ENCODE measurements at regions not wholly inside any gene's neighbourhood (a gene's known extent, or its start where the extent isn't known, plus 50 kb on each side); places are given as distances from the start of the nearest gene placed in this dataset.

GRCh38 chr1:193555662-193556441 lies 369.4 kb upstream of the B3GALT2 start:
- no peak for DNase-seq

GRCh38 chr1:193553564-193553963 lies 367.2 kb upstream of the B3GALT2 start:
- no peak for DNase-seq

DNA sequence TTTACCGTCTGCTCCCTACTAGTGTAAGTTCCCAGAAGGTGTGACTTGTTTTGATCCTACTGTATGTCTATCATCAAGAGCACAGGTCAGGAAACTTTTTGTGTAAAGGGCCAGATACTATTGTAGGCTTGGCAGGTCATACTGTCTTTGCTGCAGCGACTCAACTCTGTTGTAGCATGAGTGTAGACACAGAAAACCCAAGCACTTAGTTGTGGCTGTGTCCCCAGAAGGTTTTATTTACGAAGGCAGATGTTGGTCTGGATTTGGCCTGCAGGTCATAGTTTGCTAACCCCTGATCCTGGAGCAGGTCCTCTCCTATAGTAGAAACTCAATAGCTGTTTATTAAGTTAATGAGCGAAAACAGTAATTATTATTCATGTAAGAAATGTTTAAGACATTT lies 365.9 kb upstream of the B3GALT2 start:
- DNase-seq = no peak

DNA sequence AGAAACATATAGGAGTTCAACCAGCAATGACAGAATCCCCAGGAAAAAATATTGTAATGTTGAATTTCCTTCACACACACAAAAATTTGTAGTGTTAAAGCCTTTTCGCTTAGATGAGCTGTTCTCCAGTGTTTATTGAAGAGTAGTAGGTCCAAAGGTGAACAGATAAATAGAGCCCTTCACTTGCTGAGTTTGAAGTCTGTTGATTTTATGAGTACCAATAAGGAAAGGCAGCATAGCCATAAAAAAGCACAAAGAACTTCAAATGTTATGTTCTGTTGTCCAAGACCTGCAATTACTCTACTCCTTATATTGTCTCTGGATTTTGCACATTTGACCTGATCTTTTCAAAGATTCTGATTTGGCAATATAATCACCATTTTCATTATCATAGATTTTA lies 362.7 kb upstream of the B3GALT2 start:
- DNase-seq = no peak

- DNase-seq = no peak
Observed at GRCh38 chr1:193545171-193545570, 358.8 kb upstream of the B3GALT2 start.

- no peak for DNase-seq
Observed at GRCh38 chr1:193543259-193543658, 356.8 kb upstream of the B3GALT2 start.

- DNase-seq = no peak
Observed at GRCh38 chr1:193542690-193543089, 356.3 kb upstream of the B3GALT2 start.

GRCh38 chr1:193540511-193540910 lies 354.1 kb upstream of the B3GALT2 start:
- DNase-seq = peak; percentile 5

DNA sequence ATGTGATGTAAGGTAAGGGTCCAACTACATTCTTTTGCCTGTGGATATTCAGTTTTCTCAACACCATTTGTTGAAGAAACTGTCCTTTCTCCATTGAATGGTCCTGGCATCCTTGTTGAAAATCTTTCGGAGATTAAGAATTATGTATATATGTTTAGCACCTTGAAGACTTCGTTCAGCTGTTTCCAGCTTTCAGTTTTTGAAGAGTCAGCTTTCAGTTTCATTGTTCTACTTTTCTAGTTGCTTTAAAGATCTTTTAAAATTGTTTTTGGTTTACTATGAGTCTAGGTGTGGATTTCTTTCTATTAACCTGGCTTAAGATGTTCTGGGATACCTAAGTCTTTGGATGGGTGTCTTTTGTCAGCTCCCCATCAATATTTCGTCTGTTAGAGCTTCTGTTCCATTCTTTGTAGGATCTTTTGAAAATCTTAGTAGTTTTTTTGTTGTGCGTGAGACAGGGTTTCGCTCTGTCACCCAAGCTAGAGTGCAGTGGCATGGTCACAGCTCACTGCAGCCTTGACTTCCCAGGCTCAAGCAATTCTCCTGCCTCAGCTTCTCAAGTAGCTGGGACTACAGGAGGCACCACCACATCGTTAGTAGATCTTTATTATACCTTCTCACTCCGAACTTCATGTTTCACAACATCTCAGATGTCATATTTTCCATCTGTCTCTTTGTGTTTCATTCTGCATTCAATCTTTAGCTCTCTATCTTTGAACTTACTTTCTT lies 353.5 kb upstream of the B3GALT2 start:
- no peak for DNase-seq

DNA sequence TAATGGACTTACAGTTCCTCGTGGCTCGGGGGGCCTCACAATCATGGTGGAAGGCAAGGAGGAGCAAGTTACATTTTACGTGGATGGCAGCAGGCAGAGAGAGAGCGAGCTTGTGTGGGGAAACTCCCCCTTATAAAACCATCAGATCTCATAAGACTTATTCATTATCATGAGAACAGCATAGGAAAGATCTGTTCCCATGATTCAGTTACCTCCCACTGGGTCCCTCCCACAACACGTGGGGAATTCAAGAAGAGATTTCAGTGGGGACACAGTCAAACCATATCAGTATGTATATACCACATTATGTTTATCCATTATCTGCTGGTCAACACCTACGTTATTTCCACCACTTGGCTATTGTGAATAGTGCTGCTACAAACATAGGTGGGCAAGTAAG lies 352.3 kb upstream of the B3GALT2 start:
- no peak for DNase-seq

DNA sequence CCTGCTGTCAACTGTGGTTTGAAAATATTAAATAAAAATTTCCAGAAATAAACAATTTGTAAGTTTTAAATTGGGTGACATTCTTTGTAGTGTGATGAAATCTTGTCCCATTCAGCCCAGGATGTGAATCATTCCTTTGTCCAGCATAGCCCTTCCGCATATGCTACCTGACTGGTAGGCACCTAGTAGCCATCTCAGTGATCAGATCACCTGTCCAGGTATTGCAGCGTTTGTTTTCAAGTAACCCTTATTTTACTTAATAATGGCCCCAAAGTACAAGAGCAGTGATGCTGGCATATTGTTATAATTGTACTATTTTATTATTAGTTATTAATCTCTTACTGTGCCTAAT lies 351.6 kb upstream of the B3GALT2 start:
- DNase-seq = no peak

DNA sequence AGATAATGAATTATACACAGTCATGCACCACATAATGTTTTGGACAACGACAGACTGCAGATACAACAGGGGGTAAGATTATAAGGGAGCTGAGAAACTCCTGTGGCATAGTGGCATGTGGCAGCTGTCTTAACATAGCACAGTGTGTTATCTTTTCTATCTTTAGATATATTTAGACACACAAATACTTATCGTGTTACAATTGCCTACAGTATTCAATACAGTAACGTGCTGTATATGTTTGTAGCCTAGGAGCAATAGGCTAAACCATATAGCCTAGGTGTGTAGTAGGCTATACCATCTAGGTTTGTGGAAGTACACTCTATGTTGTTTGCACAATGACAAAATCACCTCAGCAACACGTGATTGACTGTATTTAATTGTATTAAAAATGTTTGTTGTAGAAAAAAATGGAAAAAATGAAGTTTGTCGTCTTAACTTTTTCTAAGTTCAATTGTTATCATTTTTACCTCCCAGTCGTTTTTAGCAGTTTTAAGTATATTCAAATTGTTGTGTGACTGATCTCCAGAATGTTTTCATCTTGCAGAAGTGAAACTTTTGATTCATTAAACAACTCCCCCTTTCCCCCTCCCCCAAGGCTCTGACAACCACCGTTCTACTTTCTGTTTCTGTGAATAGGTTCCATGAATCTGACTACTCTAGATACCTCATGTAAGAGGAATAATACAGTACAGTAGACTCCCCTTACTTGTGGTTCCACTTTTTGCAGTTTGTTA lies 351.0 kb upstream of the B3GALT2 start:
- no peak for DNase-seq

DNA sequence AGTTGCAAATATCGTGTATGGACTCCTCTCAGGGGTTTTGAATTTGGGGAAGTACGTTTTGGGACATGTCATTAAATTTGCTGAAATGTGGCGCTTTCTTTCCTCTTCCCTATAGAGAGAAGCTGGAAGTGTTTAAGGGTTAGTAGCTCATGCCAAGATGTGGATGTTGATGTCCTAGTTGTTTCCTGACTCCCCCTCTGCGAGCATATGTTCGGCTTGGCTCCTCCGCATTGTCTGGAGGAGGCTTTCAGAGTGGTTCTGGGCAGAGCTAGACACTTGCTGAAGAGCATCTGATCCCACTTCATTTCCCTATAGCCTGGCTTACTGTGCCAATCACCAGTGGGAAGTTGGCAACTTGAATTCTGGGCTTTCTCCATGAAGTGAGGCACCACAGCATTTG lies 347.4 kb upstream of the B3GALT2 start:
- DNase-seq = no peak

DNA sequence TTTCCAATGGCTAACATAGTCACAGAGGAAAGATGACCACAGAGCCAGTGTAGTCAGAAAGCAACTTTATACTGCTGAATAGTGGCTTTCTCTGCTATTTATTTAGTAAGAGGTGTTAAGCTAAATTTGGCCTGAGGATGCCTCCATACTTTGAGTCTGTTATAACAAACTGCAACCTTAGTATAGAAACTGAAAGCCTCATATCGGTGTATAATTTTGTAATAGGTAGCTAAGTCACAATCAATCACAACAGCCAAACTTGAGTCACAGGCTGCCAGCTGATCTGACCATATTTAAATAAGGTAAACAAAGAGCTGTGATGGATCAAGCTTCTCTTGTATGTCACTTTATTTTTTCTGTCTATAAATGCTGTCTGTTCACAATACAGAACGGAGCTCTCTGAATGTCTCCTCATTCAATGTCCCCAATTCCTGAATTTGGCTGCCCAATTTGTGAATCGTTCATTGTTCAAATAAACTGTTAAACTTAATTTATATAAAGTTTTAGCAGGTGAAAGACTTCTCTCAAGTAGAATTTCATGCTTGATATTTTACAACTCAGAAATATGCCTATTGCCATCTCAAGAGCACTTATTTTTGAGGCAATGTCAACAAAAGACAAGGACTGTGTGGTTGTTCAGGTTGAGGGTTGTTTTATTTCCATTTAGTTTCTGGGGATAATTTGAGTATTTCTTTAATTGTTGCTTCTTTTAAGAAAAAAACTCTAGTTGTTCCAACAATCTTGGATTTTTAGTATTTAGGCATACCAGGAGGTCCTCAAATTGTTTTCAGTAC lies 339.7 kb upstream of the B3GALT2 start:
- DNase-seq = no peak

GRCh38 chr1:193525411-193525810 lies 339.0 kb upstream of the B3GALT2 start:
- DNase-seq = no peak

DNA sequence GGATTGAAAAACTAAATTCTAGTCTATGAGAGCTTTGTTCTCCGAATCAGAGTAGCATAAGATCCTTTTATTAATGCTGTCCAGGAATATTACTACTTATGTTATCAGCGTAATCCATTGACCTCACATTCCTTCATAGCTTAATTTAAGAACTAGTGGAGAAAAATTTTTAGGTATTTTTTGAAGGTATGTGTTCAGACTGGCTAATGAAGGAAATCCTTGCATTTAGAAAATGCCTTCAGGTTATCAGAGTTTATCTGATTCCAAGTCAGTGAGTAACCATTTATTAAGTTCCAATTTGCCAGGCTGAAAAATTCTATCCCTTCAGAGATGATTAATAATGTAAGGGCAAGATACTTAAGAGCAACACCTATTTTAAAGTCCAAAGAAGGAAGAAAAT lies 338.2 kb upstream of the B3GALT2 start:
- no peak for DNase-seq

DNA sequence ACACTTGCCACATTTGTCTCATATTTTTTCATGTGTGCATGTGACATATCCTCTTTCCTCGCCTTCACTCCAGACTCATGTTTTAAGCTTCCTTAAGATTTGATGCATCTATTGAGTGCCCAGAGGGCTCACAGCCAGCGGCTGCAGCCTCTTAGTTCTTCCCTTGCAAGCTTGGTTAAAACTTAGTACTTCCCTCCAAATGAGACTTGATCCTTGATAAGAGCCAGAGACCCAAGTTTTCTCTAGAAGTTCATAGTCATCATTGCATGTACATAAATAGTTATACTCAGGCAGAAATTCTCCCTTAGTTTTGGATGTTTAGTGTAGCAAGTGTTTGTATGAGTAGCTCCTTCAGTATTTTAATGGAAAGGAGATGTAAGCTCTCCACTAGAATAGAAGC lies 337.6 kb upstream of the B3GALT2 start:
- no peak for DNase-seq

DNA sequence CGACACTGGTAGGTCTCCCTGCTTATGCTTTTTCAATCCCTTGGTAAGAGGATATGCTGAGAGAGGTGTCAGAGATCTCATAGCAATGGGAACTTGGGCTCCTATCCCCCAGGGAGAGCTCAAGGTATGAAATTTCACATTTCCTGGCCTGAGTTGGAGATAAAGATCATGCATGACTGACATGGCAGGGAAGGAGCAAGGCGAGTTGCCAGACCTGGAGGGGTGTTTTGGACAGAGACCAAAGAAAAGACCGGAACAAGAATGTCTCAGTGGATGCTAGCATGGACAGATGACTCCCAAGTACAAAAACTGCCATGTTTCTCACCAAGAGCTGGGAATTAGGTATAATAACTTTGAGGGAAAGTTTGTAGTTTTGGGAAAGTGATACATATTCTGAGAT lies 334.1 kb upstream of the B3GALT2 start:
- no peak for DNase-seq

DNA sequence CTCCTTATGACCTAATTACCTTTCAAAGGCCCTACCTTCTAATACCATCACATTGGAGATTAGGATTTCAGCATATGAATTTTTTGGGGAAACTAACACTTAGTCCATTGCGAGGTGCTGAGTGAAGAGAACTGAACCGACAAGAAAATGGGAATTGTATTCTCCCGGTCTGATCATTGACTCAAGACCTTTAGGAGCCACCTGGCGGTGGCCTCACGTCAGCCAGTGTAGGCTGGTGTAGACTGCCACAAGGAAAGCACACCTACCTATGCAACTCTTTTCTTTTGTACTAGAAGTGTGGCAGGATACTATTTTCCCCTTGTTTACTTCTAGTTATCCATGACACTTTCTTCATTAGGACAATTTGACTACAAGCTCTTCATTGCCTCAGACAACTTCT lies 333.5 kb upstream of the B3GALT2 start:
- peak; percentile 10 for DNase-seq

DNA sequence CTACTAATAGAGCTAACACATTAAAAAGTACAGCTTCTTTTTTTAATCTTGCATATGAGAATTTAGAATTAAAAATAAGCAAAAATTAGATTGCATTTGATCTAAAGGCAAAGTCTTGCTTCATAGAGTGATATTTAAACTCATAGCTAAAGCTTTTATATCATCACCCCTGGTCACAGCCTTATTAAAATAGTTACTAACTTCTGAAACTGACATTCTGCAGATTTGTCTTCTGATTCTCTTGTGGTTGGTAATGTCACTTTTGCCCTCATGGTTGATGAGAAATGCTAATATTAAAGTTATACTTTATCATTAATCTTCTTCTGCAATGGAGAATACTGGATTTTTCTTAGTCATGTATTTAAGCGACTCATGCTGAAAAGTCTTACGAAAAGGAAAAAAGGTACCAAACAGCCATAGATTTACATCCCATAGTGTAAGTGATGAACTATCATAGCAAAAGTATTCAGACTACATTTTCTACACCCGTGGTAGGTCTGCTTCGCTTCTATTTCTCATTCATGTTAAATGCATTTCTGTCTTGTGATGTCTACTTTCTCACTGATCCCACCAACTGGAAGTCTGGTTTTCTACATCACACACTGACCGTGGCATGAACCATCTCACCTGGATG lies 330.5 kb upstream of the B3GALT2 start:
- no peak for DNase-seq

- DNase-seq = no peak
Observed at GRCh38 chr1:193514397-193514796, 328.0 kb upstream of the B3GALT2 start.

GRCh38 chr1:193513032-193513431 lies 326.6 kb upstream of the B3GALT2 start:
- DNase-seq = no peak

DNA sequence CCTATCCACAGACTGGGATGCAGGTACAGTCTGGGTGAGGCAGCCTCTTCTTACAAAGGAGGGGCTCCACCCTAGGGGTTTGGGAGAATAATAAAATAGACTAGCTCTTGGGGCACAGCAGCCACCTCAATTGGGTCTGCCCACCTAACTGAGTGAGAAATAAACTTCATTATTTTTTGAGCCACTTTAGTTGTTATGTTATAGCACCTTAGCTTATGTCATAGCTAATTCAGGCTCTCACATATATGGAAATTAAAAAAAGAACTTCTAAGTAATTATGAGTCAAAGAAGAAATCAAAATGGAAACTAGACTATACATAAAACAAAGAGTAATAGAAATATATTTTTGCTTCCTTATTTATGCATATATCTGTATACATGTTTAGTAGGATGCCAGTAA lies 318.5 kb upstream of the B3GALT2 start:
- DNase-seq = no peak
